K562 (cell line): ENCODE measurements at regions not wholly inside any gene's neighbourhood (a gene's known extent, or its start where the extent isn't known, plus 50 kb on each side); places are given as distances from the start of the nearest gene placed in this dataset.

Experiments
- ATAC-seq: fragments of 200-7000 bp; cut with Tn5 transposase; 3 replicates; pipeline ENCODE4 v1.9.1; 2020; ENCODE audit warnings: moderate library complexity
- BruUV-seq: library from RNA; stranded (reverse); fragments of 400-500 nt; replicated peaks from 2 replicates; lab custom pipeline; 2021; lab: Mats Ljungman, UMichigan
- CTCF ChIA-PET: fragments of 300-600 bp; formaldehyde crosslinking; extraction: SDS; loops from one replicate; lab custom pipeline; 2021; ENCODE audit warnings: low intra/inter-chr PET ratio; lab: Yijun Ruan, JAX
- POLR2A ChIA-PET: fragments of 300-600, 350-650 bp; sonication (Branson Sonifier 250); formaldehyde crosslinking; extraction: SDS; loops from one replicate; lab custom pipeline; 2021; ENCODE audit warnings: antibody characterized with exemption, inconsistent platforms; lab: Yijun Ruan, JAX
- DNase-seq, 4 experiments: peaks; one replicate each; pipeline versions ENCODE4 v3.0.0 to v3.0.0-alpha.2; 2011 to 2018; ENCODE audit warnings: low spot score in 3 of 4, mixed read lengths in 3 of 4; ENCODE audit errors: extremely low read depth in 1 of 4
- FAIRE-seq: peaks from 2 replicates; lab custom pipeline; 2011; peaks lifted over from hg19 to GRCh38; lab: Jason Lieb, UNC
- H2AFZ ChIP-seq: 2 replicates; pipeline ENCODE4 v1.6.0; 2011; ENCODE audit warnings: low read depth, low read length, control low read depth, inconsistent platforms
- H3K27ac ChIP-seq: fragments of 200-600 bp; 3 replicates; pipeline ENCODE4 v1.8.0; 2011; ENCODE audit warnings: low read depth, mild to moderate bottlenecking, control low read depth, inconsistent platforms, low read length, moderate library complexity, mixed read lengths; ENCODE audit errors: extremely low read depth
- H3K27me3 ChIP-seq, 2 experiments: fragments of 300-600 bp in 1 of 2; 2 replicates in 1 of 2; 3 replicates in 1 of 2; pipeline versions ENCODE4 v1.6.0 to v1.8.0; 2011; ENCODE audit warnings: inconsistent platforms in 2 of 2, low read length in 2 of 2, mild to moderate bottlenecking in 1 of 2, mixed read lengths in 1 of 2, moderate library complexity in 1 of 2; ENCODE audit not compliant: control insufficient read depth in 2 of 2, insufficient read depth in 2 of 2
- H3K36me3 ChIP-seq: fragments of 300-600 bp; 3 replicates; pipeline ENCODE4 v1.8.0; 2011; ENCODE audit warnings: mild to moderate bottlenecking, low read length, inconsistent platforms; ENCODE audit not compliant: control insufficient read depth, insufficient read depth
- H3K4me1 ChIP-seq, 2 experiments: fragments of 200-600 bp in 1 of 2; replicated peaks in 1 of 2; 2 replicates in 1 of 2; 3 replicates in 1 of 2; pipeline versions ENCODE4 v1.5.1 to v1.8.0; 2011; ENCODE audit warnings: inconsistent platforms in 2 of 2, low read length in 2 of 2, mild to moderate bottlenecking in 1 of 2, mixed read lengths in 1 of 2, moderate library complexity in 1 of 2; ENCODE audit not compliant: control insufficient read depth in 2 of 2, insufficient read depth in 2 of 2
- H3K4me2 ChIP-seq: 2 replicates; pipeline ENCODE4 v1.6.1; 2011; ENCODE audit warnings: low read length, control low read depth, inconsistent platforms, mixed read lengths; ENCODE audit not compliant: insufficient read depth
- H3K4me3 ChIP-seq: fragments of 200-600 bp; sonication (generic), shearing (Covaris generic); 2 replicates; pipeline ENCODE4 v1.5.1; 2016; ENCODE audit warnings: control low read depth, inconsistent platforms
- H3K79me2 ChIP-seq: fragments of 200-600 bp; 3 replicates; pipeline ENCODE4 v1.8.0; 2011; ENCODE audit warnings: low read length, inconsistent platforms; ENCODE audit not compliant: control insufficient read depth, insufficient read depth
- H3K9ac ChIP-seq, 2 experiments: 2 replicates each; pipeline versions ENCODE4 v1.6.0 to v1.6.1; 2011; ENCODE audit warnings: low read depth in 2 of 2, low read length in 2 of 2, control low read depth in 1 of 2, inconsistent platforms in 1 of 2, mild to moderate bottlenecking in 1 of 2, mixed read lengths in 1 of 2; ENCODE audit not compliant: insufficient read depth in 1 of 2
- H3K9me1 ChIP-seq: one replicate; pipeline ENCODE4 v1.6.0; 2011; ENCODE audit warnings: inconsistent platforms, mild to moderate bottlenecking, low read length, moderate library complexity; ENCODE audit not compliant: control insufficient read depth, insufficient read depth
- H3K9me3 ChIP-seq: replicated peaks from 2 replicates; pipeline ENCODE4 v1.5.1; 2011; ENCODE audit warnings: low read depth, low read length, inconsistent platforms; ENCODE audit not compliant: control insufficient read depth, insufficient read depth
- H4K20me1 ChIP-seq: replicated peaks from 2 replicates; pipeline ENCODE4 v1.6.1; 2011; ENCODE audit warnings: low read length, inconsistent platforms, mixed read lengths; ENCODE audit not compliant: control insufficient read depth, insufficient read depth
- BRD9 ChIP-seq: fragments of 450-650 bp; IDR thresholded peaks from 2 replicates; pipeline ENCODE4 v1.6.1; 2018; ENCODE audit warnings: low read depth; ENCODE audit not compliant: partially characterized antibody
- GTF2F1 ChIP-seq: IDR thresholded peaks from 2 replicates; pipeline ENCODE4 v1.6.1; 2011; ENCODE audit warnings: low read depth, low read length, improper control_type of control experiment
- ILK ChIP-seq: fragments of 450-650 bp; IDR thresholded peaks from 2 replicates; pipeline ENCODE4 v1.6.1; 2016; ENCODE audit warnings: missing genetic modification characterization, low read depth, mild to moderate bottlenecking, missing compliant biosample characterization, moderate library complexity, borderline replicate concordance
- KAT2B ChIP-seq: IDR thresholded peaks from one replicate; pipeline ENCODE4 v1.6.1; 2012; ENCODE audit warnings: low read depth, mild to moderate bottlenecking, control low read depth, inconsistent platforms, low read length, moderate library complexity
- KLF1 ChIP-seq: fragments of 450-650 bp; IDR thresholded peaks from 2 replicates; pipeline ENCODE4 v1.6.1; 2016; ENCODE audit warnings: missing genetic modification characterization, missing compliant biosample characterization
- NCOR1 ChIP-seq: fragments of 450-650 bp; IDR thresholded peaks from 2 replicates; pipeline ENCODE4 v1.6.1; 2016; ENCODE audit warnings: mild to moderate bottlenecking, moderate library complexity
- NR4A1 ChIP-seq, 2 experiments: fragments of 250-450 bp in 1 of 2; fragments of 450-650 bp in 1 of 2; sonication (Bioruptor Pico) in 1 of 2; IDR thresholded peaks; 2 replicates each; pipeline versions ENCODE4 v1.4.0 to v1.6.1; 2016 to 2020; ENCODE audit warnings: mild to moderate bottlenecking in 2 of 2, missing compliant biosample characterization in 1 of 2, missing genetic modification characterization in 1 of 2, moderate library complexity in 1 of 2
- POLR2G ChIP-seq: fragments of 200-400 bp; formaldehyde crosslinking; IDR thresholded peaks from 2 replicates; pipeline ENCODE4 v1.6.1; 2017; ENCODE audit warnings: low read depth, mild to moderate bottlenecking, antibody characterized with exemption, low read length, moderate library complexity
- RBFOX2 ChIP-seq: fragments of 200-400 bp; formaldehyde crosslinking; IDR thresholded peaks from 2 replicates; pipeline ENCODE4 v1.6.1; 2017; ENCODE audit warnings: low read depth, mild to moderate bottlenecking, low read length, moderate library complexity
- RBM22 ChIP-seq: fragments of 200-400 bp; formaldehyde crosslinking; IDR thresholded peaks from 2 replicates; pipeline ENCODE4 v1.6.1; 2018; ENCODE audit warnings: low read length, low read depth; ENCODE audit not compliant: poor library complexity, severe bottlenecking
- RBM34 ChIP-seq: fragments of 200-400 bp; formaldehyde crosslinking; IDR thresholded peaks from 2 replicates; pipeline ENCODE4 v1.6.1; 2018; ENCODE audit warnings: low read length, borderline replicate concordance; ENCODE audit not compliant: insufficient read depth
- SRSF7 ChIP-seq: fragments of 200-400 bp; formaldehyde crosslinking; optimal IDR thresholded peaks from 2 replicates; pipeline ENCODE3; 2017; ENCODE audit warnings: mild to moderate bottlenecking, low read depth, low read length
- ZBTB26 ChIP-seq: fragments of 450-650 bp; formaldehyde crosslinking; IDR thresholded peaks from 2 replicates; pipeline ENCODE4 v1.4.0; 2022; ENCODE audit warnings: missing genetic modification characterization
- ZBTB8A ChIP-seq: fragments of 450-650 bp; IDR thresholded peaks from 2 replicates; pipeline ENCODE4 v1.6.1; 2018; ENCODE audit warnings: mild to moderate bottlenecking, moderate library complexity; ENCODE audit not compliant: partially characterized antibody
- ZNF124 ChIP-seq: sonication (generic); formaldehyde crosslinking; IDR thresholded peaks from 2 replicates; pipeline ENCODE4 v1.8.1; 2022; ENCODE audit warnings: missing genetic modification reagents
- ZNF143 ChIP-seq: sonication (generic); formaldehyde crosslinking; IDR thresholded peaks from 2 replicates; pipeline ENCODE4 v1.9.0; 2022; ENCODE audit warnings: mild to moderate bottlenecking, missing genetic modification reagents
- ZNF146 ChIP-seq: IDR thresholded peaks from one replicate; pipeline ENCODE4 v1.6.1; 2018; ENCODE audit warnings: missing compliant biosample characterization; ENCODE audit not compliant: unreplicated experiment
- ZNF274 ChIP-seq: IDR thresholded peaks from 2 replicates; pipeline ENCODE4 v1.6.1; 2011; ENCODE audit warnings: low read depth, mild to moderate bottlenecking, low read length, moderate library complexity, borderline replicate concordance
- WGBS: fragments of 100-300 bp; shearing (Covaris generic); methylation state at CpG from one replicate; pipeline ENCODE4 v1.1.6; 2016; ENCODE audit warnings: low coverage, mixed read lengths; ENCODE audit not compliant: insufficient coverage; ENCODE audit errors: missing lambda C conversion rate; 5-methylcytosine and 5-hydroxymethylcytosine counted together
- in situ Hi-C: fragments of 300-500 bp; cut with MboI; formaldehyde crosslinking; loops from 4 replicates; pipeline ENCODE4 v1.15.0; 2018; ENCODE audit warnings: inconsistent platforms, mixed read lengths
- intact Hi-C: fragments of 100-400 bp; cut with micrococcal nuclease; formaldehyde crosslinking; loops from 2 replicates; pipeline ENCODE4 v1.14.2; 2022

GRCh38 chr4:30617836-30618235 is 102.3 kb upstream of the PCDH7 start:
- Histone ChIP-seq H3K27ac (no peak overlapping the region), H3K9me1 (no peaks in the 10 kb centered on the region), H3K4me3 (no peak overlapping the region), H3K4me1 (no peaks in the 10 kb centered on the region), H3K9me3 (peaks cover 1% of the 10 kb centered on the region; the same call in 1 of the 2 replicates), H3K9ac (no peak overlapping the region), H2AFZ (no peak overlapping the region), H3K27me3 (no peaks in the 10 kb centered on the region), H3K36me3 (no peaks in the 10 kb centered on the region), H4K20me1 (no peaks in the 10 kb centered on the region), H3K79me2 (no peaks in the 10 kb centered on the region), H3K4me2 (no peak overlapping the region)
- TF ChIP-seq RBM34 = no peak
- no peak for TF ChIP-seq ZBTB26 (CRISPR knock-in tag)
- no peak for TF ChIP-seq RBFOX2
- no peak for TF ChIP-seq KLF1
- TF ChIP-seq ILK = no peak
- WGBS = 0% methylated on average over 2 of the region's 2 CpGs
- DNase-seq (no peak), ATAC-seq (no peak), FAIRE-seq (no peak)
- in situ Hi-C loops = no loop called here
- no TSS peak for BruUV-seq
- POLR2A ChIA-PET = no interaction called here
- CTCF ChIA-PET = no interaction called here
- intact Hi-C loops = no loop called here

- Histone ChIP-seq H3K27ac (no peak overlapping the region), H3K4me1 (no peaks in the 10 kb centered on the region), H3K36me3 (no peaks in the 10 kb centered on the region), H4K20me1 (no peaks in the 10 kb centered on the region), H3K79me2 (no peaks in the 10 kb centered on the region), H3K9me3 (0 out of 2 replicates have a peak, but pooled peaks cover 1% of the 10 kb centered on the region), H3K4me2 (no peak overlapping the region), H3K9me1 (no peaks in the 10 kb centered on the region), H3K4me3 (no peak overlapping the region), H3K9ac (no peak overlapping the region), H3K27me3 (no peaks in the 10 kb centered on the region), H2AFZ (no peak overlapping the region)
- no peak for FAIRE-seq
- in situ Hi-C loops = no loop called here
- POLR2A ChIA-PET = no interaction called here
- 0% methylated on average over 1 of the region's 1 CpG for WGBS
- BruUV-seq = no TSS peak
- no peak for ATAC-seq
- no peak for DNase-seq
- intact Hi-C loops = no loop called here
- CTCF ChIA-PET = no interaction called here
- TF ChIP-seq ZBTB8A (no peak), ZNF143 (CRISPR knock-in tag) (no peak), GTF2F1 (no peak), NR4A1 (CRISPR knock-in tag; IDR thresholded peaks at IDR 0.05) (no peak), NR4A1 (tag; IDR thresholded peaks at IDR 0.05) (no peak), ZNF274 (no peak), RBM22 (no peak), ZNF146 (no peak), RBM34 (no peak), POLR2G (no peak), SRSF7 (no peak), KAT2B (no peak), BRD9 (no peak), ZNF124 (CRISPR knock-in tag) (no peak), NCOR1 (no peak)
Observed at GRCh38 chr4:30619679-30620078, 100.5 kb upstream of the PCDH7 start.
